Brain microvascular endothelial cell (primary cell): ENCODE measurements at regions not wholly inside any gene's neighbourhood (a gene's known extent, or its start where the extent isn't known, plus 50 kb on each side); places are given as distances from the start of the nearest gene placed in this dataset.

ENCODE experiments used
- DNase-seq: peaks from one replicate; pipeline ENCODE4 v3.0.0-alpha.2; 2020
- H3K27ac ChIP-seq: fragments of 250-450 bp; sonication (Bioruptor Pico); 2 replicates; pipeline ENCODE4 v1.5.1; 2020; ENCODE audit warnings: mild to moderate bottlenecking, moderate library complexity
- H3K27me3 ChIP-seq: fragments of 250-450 bp; sonication (Bioruptor Pico); replicated peaks from 2 replicates; pipeline ENCODE4 v1.5.1; 2020; ENCODE audit warnings: mild to moderate bottlenecking
- H3K36me3 ChIP-seq: fragments of 250-450 bp; sonication (Bioruptor Pico); replicated peaks from 2 replicates; pipeline ENCODE4 v1.5.1; 2020; ENCODE audit warnings: mild to moderate bottlenecking
- H3K4me3 ChIP-seq: 2 replicates; pipeline ENCODE4 v1.5.1; 2011; ENCODE audit warnings: low read depth, mild to moderate bottlenecking, control low read depth, low read length, moderate library complexity
- in situ Hi-C: cut with HindIII; loops from 2 replicates; pipeline ENCODE4 v1.10.0; 2017; ENCODE audit warnings: low sequenced_read_pairs, low pct_ligation_motif_present
- TF ChIP-seq, protein P1 (sequence below): IDR thresholded peaks from 2 replicates; pipeline ENCODE4 v1.5.1; 2011; ENCODE audit warnings: low read depth, mild to moderate bottlenecking, moderate library complexity, low read length, control low read depth, inconsistent platforms; ENCODE audit errors: missing control alignments

DNA sequence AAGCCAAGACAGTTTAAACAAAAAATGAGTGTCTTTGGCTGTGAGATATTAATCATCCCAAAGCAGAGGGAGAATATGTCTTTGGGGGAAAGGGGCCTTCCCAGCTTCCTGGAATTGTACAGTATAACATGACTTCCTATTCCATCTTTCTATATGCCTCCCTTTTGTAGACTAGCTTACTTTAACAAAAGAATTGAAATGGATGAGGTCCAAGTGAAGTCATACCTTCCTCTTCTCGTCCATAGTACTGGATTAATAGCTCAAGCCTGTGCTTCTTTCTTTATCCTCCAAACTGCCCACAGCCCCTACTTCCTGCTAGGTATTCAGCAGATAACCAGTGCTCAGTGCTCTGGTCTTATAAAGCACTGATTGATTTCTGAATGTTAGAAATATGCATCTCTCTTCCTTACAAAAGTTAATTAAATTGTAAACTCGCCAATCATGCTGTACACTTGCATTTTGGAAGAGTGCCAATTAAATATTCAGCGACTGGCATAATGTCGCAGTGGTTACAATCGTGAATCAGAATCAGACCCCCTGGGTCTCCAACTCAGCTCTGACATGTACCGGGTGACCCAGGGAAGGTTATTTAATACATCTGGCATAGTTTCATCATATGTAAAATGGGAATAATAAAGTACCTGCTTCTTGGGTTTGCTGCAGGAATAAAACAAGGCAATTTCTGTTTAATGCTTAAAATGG lies 325.1 kb downstream of the RND3 start:
- H3K27ac ChIP-seq: no peak overlapping the region
- TF ChIP-seq, protein P1, sequence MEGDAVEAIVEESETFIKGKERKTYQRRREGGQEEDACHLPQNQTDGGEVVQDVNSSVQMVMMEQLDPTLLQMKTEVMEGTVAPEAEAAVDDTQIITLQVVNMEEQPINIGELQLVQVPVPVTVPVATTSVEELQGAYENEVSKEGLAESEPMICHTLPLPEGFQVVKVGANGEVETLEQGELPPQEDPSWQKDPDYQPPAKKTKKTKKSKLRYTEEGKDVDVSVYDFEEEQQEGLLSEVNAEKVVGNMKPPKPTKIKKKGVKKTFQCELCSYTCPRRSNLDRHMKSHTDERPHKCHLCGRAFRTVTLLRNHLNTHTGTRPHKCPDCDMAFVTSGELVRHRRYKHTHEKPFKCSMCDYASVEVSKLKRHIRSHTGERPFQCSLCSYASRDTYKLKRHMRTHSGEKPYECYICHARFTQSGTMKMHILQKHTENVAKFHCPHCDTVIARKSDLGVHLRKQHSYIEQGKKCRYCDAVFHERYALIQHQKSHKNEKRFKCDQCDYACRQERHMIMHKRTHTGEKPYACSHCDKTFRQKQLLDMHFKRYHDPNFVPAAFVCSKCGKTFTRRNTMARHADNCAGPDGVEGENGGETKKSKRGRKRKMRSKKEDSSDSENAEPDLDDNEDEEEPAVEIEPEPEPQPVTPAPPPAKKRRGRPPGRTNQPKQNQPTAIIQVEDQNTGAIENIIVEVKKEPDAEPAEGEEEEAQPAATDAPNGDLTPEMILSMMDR: no peak
- in situ Hi-C loops: no loop called here
- H3K4me3 ChIP-seq: no peak overlapping the region
- H3K36me3 ChIP-seq: no peaks in the 10 kb centered on the region
- DNase-seq: no peak
- H3K27me3 ChIP-seq: no peaks in the 10 kb centered on the region

DNA sequence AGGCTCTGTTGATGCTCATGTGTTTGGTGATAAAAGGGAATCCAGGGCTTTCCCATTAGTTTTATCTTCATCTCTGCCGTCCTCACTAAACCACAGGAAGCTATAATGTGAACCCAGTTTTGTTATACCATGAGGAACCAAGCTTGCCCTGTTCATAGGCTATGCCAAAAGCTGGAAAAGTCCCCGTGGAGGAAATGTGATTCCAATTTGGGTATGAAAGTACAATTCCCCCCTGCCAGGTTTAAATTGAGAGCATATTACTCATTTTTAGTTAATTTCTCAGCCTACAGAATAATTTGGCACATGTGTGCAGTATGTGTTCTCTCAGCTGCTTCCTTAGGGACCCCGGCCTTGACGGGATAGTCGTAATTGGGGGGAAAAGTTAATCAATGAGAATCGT lies 327.4 kb downstream of the RND3 start:
- no peak overlapping the region for H3K4me3 ChIP-seq
- no peaks in the 10 kb centered on the region for H3K36me3 ChIP-seq
- TF ChIP-seq, protein P1: no peak
- H3K27me3 ChIP-seq: no peaks in the 10 kb centered on the region
- H3K27ac ChIP-seq: no peak overlapping the region
- in situ Hi-C loops: no loop called here
- no peak for DNase-seq

DNA sequence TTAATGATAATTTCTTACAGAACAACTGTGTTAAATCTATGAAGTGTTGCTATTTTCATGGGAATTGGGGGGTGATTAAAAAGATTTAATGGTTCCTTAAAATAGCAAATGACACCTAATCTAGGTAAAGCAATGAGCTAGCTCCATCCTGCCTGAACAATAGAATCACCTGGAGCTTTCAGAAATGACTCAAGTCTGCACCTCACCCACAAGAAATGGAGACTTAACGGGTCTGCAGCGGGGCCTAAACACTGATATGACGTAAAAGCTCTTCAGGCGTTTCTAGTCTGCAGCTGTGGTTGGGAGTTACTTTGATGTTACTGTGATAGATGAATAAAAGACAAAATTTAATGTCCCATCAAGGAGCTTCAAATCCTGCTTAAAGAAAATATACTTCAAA lies 328.2 kb downstream of the RND3 start:
- in situ Hi-C loops: no loop called here
- TF ChIP-seq, protein P1: no peak

DNA sequence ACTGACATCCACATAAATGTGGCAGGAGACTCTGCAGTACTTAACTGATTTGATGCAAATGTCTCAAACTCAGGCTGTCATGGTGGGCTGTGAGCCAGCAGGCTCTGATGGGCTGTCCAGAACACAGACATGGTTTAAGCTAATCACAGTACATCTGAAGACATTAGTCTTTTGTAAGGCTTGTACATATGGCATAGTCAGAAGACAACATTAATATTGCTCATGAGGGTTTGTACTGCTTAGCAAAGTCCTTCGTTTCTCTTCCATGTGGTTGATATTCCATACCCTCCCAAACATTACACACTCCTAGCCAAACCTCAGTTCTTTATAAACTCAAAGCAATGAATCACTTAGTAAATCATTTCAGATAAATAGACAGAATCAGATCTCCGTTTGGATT lies 330.6 kb downstream of the RND3 start:
- Histone ChIP-seq H3K36me3 (no peaks in the 10 kb centered on the region), H3K27me3 (no peaks in the 10 kb centered on the region), H3K27ac (no peak overlapping the region), H3K4me3 (no peak overlapping the region)
- in situ Hi-C loops: no loop called here
- no peak for DNase-seq
- TF ChIP-seq, protein P1: no peak

More for the DNA sequence above, 328.2 kb downstream of the RND3 start:
- Histone ChIP-seq H3K36me3 (no peaks in the 10 kb centered on the region), H3K4me3 (no peak overlapping the region), H3K27me3 (no peaks in the 10 kb centered on the region), H3K27ac (no peak overlapping the region)
- no peak for DNase-seq

DNA sequence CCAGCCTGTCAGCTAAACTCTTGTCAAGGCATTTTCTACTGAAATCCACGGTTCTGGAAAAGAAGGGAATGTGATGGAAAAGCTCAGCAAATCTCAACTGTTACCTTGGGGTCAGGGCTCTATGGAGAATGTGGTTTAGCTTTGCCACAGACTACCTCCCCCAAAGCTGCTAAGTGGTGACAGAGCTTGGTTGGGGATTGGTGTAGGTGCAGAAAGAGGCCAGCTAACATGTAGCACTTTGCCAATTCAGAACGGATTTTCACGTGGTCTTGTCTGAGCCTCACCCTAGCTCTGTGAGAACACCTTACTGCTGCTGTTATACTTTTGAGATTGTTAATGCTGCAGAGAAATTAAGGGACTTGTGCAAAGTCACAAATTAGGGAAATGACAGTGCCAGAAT lies 331.1 kb downstream of the RND3 start:
- no peaks in the 10 kb centered on the region for H3K36me3 ChIP-seq
- no peak for DNase-seq
- TF ChIP-seq, protein P1: no peak
- H3K27me3 ChIP-seq: no peaks in the 10 kb centered on the region
- H3K27ac ChIP-seq: no peak overlapping the region
- no peak overlapping the region for H3K4me3 ChIP-seq
- in situ Hi-C loops: no loop called here

DNA sequence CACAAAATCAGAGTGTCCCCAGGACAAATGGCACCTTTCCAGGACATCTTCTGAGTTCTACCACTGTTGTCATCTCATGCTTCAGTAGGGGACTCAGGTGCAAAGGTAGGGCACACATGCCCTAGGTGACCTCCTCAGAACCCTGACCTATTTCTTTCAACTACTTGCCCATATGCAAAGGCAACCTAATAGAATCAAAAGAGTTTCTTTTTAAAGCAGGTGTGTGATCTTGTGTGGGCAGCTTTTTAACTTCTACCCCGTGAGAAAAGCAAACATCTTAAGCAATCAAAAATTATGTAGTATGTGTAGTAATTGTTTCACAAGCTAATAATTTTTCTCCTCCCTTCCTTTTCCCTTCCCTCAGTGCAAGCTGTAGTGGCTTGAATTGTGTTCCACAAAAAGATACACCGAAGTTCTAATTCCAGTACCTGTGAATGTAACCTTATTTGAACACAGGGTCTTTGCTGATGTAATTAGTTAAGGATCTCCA lies 333.1 kb downstream of the RND3 start:
- Histone ChIP-seq H3K4me3 (no peak overlapping the region), H3K36me3 (no peaks in the 10 kb centered on the region), H3K27ac (no peak overlapping the region), H3K27me3 (no peaks in the 10 kb centered on the region)
- in situ Hi-C loops: no loop called here
- TF ChIP-seq, protein P1: no peak
- DNase-seq: no peak
